Panc1 (cell line): ENCODE measurements at regions not wholly inside any gene's neighbourhood (a gene's known extent, or its start where the extent isn't known, plus 50 kb on each side); places are given as distances from the start of the nearest gene placed in this dataset.
"Not testable (repeated sequence)": the region's sequence is repeated elsewhere in the genome, so short reads cannot be mapped to it uniquely, and the experiment has no call there.

ENCODE experiments used
- ATAC-seq: fragments of 200-7000 bp; cut with Tn5 transposase; 2 replicates; pipeline ENCODE4 v1.9.1; 2020; ENCODE audit warnings: mild to moderate bottlenecking, moderate library complexity
- BruUV-seq: library from RNA; stranded (reverse); fragments of 400-500 nt; replicated peaks from 2 replicates; lab custom pipeline; 2021; lab: Mats Ljungman, UMichigan
- CTCF ChIA-PET: fragments of 300-600 bp; sonication (Branson Sonifier 250); formaldehyde crosslinking; loops from one replicate; lab custom pipeline; 2022; ENCODE audit warnings: antibody characterized with exemption; lab: Charles Lee
- POLR2A ChIA-PET: fragments of 300-600 bp; sonication (Branson Sonifier 250); formaldehyde crosslinking; loops from one replicate; lab custom pipeline; 2022; ENCODE audit warnings: antibody characterized with exemption; lab: Charles Lee
- DNase-seq: peaks from one replicate; pipeline ENCODE4 v3.0.0-alpha.2; 2010; ENCODE audit warnings: low read depth, low spot score
- H3K27ac ChIP-seq: 2 replicates; pipeline ENCODE4 v1.5.1; 2011; ENCODE audit warnings: mild to moderate bottlenecking, low read length, inconsistent platforms
- H3K27me3 ChIP-seq: fragments of 200-500 bp; sonication (Bioruptor generic); 2 replicates; pipeline ENCODE4 v1.6.0; 2014; ENCODE audit warnings: low read length, inconsistent platforms; ENCODE audit not compliant: control insufficient read depth, insufficient read depth
- H3K36me3 ChIP-seq: fragments of 200-500 bp; sonication (Bioruptor generic); 2 replicates; pipeline ENCODE4 v1.5.1; 2014; ENCODE audit warnings: inconsistent platforms, mild to moderate bottlenecking, low read length, moderate library complexity; ENCODE audit not compliant: control insufficient read depth, insufficient read depth
- H3K4me1 ChIP-seq: 2 replicates; pipeline ENCODE4 v1.5.1; 2011; ENCODE audit warnings: inconsistent platforms, mild to moderate bottlenecking, low read length, moderate library complexity; ENCODE audit not compliant: control insufficient read depth, insufficient read depth
- H3K4me3 ChIP-seq, 2 experiments: 2 replicates each; pipeline ENCODE4 v1.5.1; 2011 to 2012; ENCODE audit warnings: low read depth in 2 of 2, low read length in 2 of 2, mild to moderate bottlenecking in 2 of 2, inconsistent platforms in 1 of 2, moderate library complexity in 1 of 2
- H3K9me3 ChIP-seq: fragments of 200-500 bp; sonication (Bioruptor generic); 2 replicates; pipeline ENCODE4 v1.5.1; 2014; ENCODE audit warnings: low read depth, mild to moderate bottlenecking, inconsistent platforms, low read length, moderate library complexity; ENCODE audit not compliant: control insufficient read depth, insufficient read depth
- CTCF ChIP-seq: fragments of 450-650 bp; IDR thresholded peaks from 2 replicates; pipeline ENCODE4 v1.5.1; 2017; ENCODE audit warnings: mild to moderate bottlenecking
- POLR2AphosphoS5 ChIP-seq: IDR thresholded peaks from 2 replicates; pipeline ENCODE4 v1.6.1; 2012; ENCODE audit warnings: mild to moderate bottlenecking, low read depth, low read length, moderate library complexity
- REST ChIP-seq, 2 experiments: IDR thresholded peaks; 2 replicates each; pipeline ENCODE4 v1.6.1; 2011 to 2012; ENCODE audit warnings: low read depth in 2 of 2, control low read depth in 1 of 2, low read length in 1 of 2, mild to moderate bottlenecking in 1 of 2, moderate library complexity in 1 of 2; ENCODE audit not compliant: insufficient read depth in 1 of 2
- SIN3A ChIP-seq: IDR thresholded peaks from 2 replicates; pipeline ENCODE4 v1.6.1; 2012; ENCODE audit warnings: low read depth, mild to moderate bottlenecking, low read length, moderate library complexity, borderline replicate concordance; ENCODE audit not compliant: insufficient read depth
- TCF7L2 ChIP-seq: IDR thresholded peaks from 2 replicates; pipeline ENCODE4 v1.6.1; 2011; ENCODE audit warnings: mild to moderate bottlenecking, low read depth, low read length, inconsistent platforms
- in situ Hi-C: cut with HindIII; loops from 2 replicates; pipeline ENCODE4 v1.10.0; 2016; ENCODE audit warnings: low sequenced_read_pairs, low pct_unique_long_range_greater_than_20kb
- intact Hi-C: fragments of 100-400 bp; cut with micrococcal nuclease; formaldehyde crosslinking; loops from one replicate; pipeline ENCODE4 v1.10.0; 2022; ENCODE audit not compliant: unreplicated experiment

- no peak for TF ChIP-seq REST (IDR thresholded peaks at IDR 0.05; ENCODE audit: insufficient read depth in 1 of 2, low read depth in 2 of 2, low read length in 1 of 2)
- no peak for TF ChIP-seq TCF7L2
- no peak for TF ChIP-seq SIN3A
- no peak for TF ChIP-seq CTCF
- TF ChIP-seq POLR2AphosphoS5, result no peak
- peaks cover 32% of the 10 kb centered on the region for H3K27me3 ChIP-seq
- no TSS peak for BruUV-seq
- in situ Hi-C loops (no loop called here), intact Hi-C loops (no loop called here)
- no peaks in the 10 kb centered on the region for H3K9me3 ChIP-seq
- CTCF ChIA-PET, result no interaction called here
- no peaks in the 10 kb centered on the region for H3K36me3 ChIP-seq
- POLR2A ChIA-PET, result no interaction called here
- DNase-seq, result no peak
- no peak overlapping the region for H3K27ac ChIP-seq
- no peak for ATAC-seq
- no peaks in the 10 kb centered on the region for H3K4me1 ChIP-seq
- H3K4me3 ChIP-seq, result no peak overlapping the region
These were observed 87.7 kb upstream of the SIX2 start for GRCh38 chr2:45096996-45097395.

- DNase-seq, BruUV-seq, ATAC-seq, H3K27ac ChIP-seq, CTCF ChIA-PET, intact Hi-C loops, H3K9me3 ChIP-seq, in situ Hi-C loops, H3K36me3 ChIP-seq, H3K4me3 ChIP-seq, POLR2A ChIA-PET, H3K4me1 ChIP-seq: not testable (repeated sequence)
- peaks cover 32% of the 10 kb centered on the region for H3K27me3 ChIP-seq
These were observed 86.8 kb upstream of the SIX2 start for GRCh38 chr2:45096038-45096437.

- CTCF ChIA-PET, result no interaction called here
- BruUV-seq, result no TSS peak
- ATAC-seq (no peak), DNase-seq (no peak)
- in situ Hi-C loops (no loop called here), intact Hi-C loops (no loop called here)
- Histone ChIP-seq H3K27me3 (peaks cover 29% of the 10 kb centered on the region), H3K9me3 (no peaks in the 10 kb centered on the region), H3K36me3 (no peaks in the 10 kb centered on the region), H3K4me1 (no peaks in the 10 kb centered on the region), H3K4me3 (no peak overlapping the region), H3K27ac (no peak overlapping the region)
- no peak for TF ChIP-seq POLR2AphosphoS5
- no peak for TF ChIP-seq TCF7L2
- TF ChIP-seq SIN3A, result no peak
- TF ChIP-seq CTCF, result no peak
- TF ChIP-seq REST (IDR thresholded peaks at IDR 0.05; ENCODE audit: insufficient read depth in 1 of 2, low read depth in 2 of 2, low read length in 1 of 2), result no peak
- POLR2A ChIA-PET, result no interaction called here
These were observed 84.4 kb upstream of the SIX2 start for GRCh38 chr2:45093663-45094062.
